MM.1S (cell line): ENCODE measurements at regions not wholly inside any gene's neighbourhood (a gene's known extent, or its start where the extent isn't known, plus 50 kb on each side); places are given as distances from the start of the nearest gene placed in this dataset.

ENCODE experiments used
- DNase-seq: peaks from one replicate; pipeline ENCODE4 v3.0.0-alpha.2; 2015
- H2AFZ ChIP-seq: fragments of 300-600 bp; sonication (generic); 2 replicates; pipeline ENCODE4 v1.6.0; 2016; ENCODE audit warnings: antibody characterized with exemption, low read length
- H3F3A ChIP-seq: fragments of 300-600 bp; sonication (generic); 2 replicates; pipeline ENCODE4 v1.6.1; 2016; ENCODE audit warnings: mild to moderate bottlenecking, antibody characterized with exemption, low read length, moderate library complexity, mixed read lengths; ENCODE audit not compliant: insufficient read depth
- H3K27ac ChIP-seq: fragments of 300-600 bp; sonication (generic); 2 replicates; pipeline ENCODE4 v1.5.1; 2016; ENCODE audit warnings: mild to moderate bottlenecking, low read length
- H3K27me3 ChIP-seq: fragments of 300-600 bp; sonication (generic); replicated peaks from 2 replicates; pipeline ENCODE4 v1.6.0; 2016; ENCODE audit warnings: low read length; ENCODE audit not compliant: insufficient read depth
- H3K36me3 ChIP-seq: fragments of 300-600 bp; sonication (generic); replicated peaks from 2 replicates; pipeline ENCODE4 v1.6.1; 2016; ENCODE audit warnings: mild to moderate bottlenecking, low read length, mixed read lengths; ENCODE audit not compliant: insufficient read depth
- H3K4me1 ChIP-seq: fragments of 300-600 bp; sonication (generic); 2 replicates; pipeline ENCODE4 v1.6.1; 2016; ENCODE audit warnings: low read length, mixed read lengths
- H3K4me2 ChIP-seq: fragments of 300-600 bp; sonication (generic); 2 replicates; pipeline ENCODE4 v1.6.0; 2016; ENCODE audit warnings: low read depth, low read length
- H3K4me3 ChIP-seq: fragments of 300-600 bp; sonication (generic); 2 replicates; pipeline ENCODE4 v1.5.1; 2016; ENCODE audit warnings: low read length, mixed read lengths
- H3K79me2 ChIP-seq: fragments of 300-600 bp; sonication (generic); 2 replicates; pipeline ENCODE4 v1.6.1; 2016; ENCODE audit warnings: mixed run types, low read length, mixed read lengths
- H3K9ac ChIP-seq: fragments of 300-600 bp; sonication (generic); 2 replicates; pipeline ENCODE4 v1.6.1; 2016; ENCODE audit warnings: low read length, mixed read lengths
- H3K9me2 ChIP-seq: fragments of 300-600 bp; sonication (generic); replicated peaks from 2 replicates; pipeline ENCODE4 v1.6.1; 2016; ENCODE audit warnings: mild to moderate bottlenecking, low read length, mixed read lengths; ENCODE audit not compliant: insufficient read depth
- H3K9me3 ChIP-seq: fragments of 300-600 bp; sonication (generic); replicated peaks from 2 replicates; pipeline ENCODE4 v1.6.1; 2016; ENCODE audit warnings: mild to moderate bottlenecking, low read length, mixed read lengths; ENCODE audit not compliant: insufficient read depth
- H4K20me1 ChIP-seq: fragments of 300-600 bp; sonication (generic); 2 replicates; pipeline ENCODE4 v1.6.1; 2016; ENCODE audit warnings: mild to moderate bottlenecking, low read length, moderate library complexity, mixed read lengths; ENCODE audit not compliant: insufficient read depth
- EZH2 ChIP-seq: fragments of 300-600 bp; sonication (generic); optimal IDR thresholded peaks from 2 replicates; pipeline ENCODE3; 2017; ENCODE audit warnings: low read depth, mild to moderate bottlenecking, antibody characterized with exemption, low read length, mixed read lengths
- EZH2phosphoT487 ChIP-seq: fragments of 300-600 bp; sonication (generic); IDR thresholded peaks from 2 replicates; pipeline ENCODE4 v1.6.1; 2018; ENCODE audit warnings: antibody characterized with exemption, low read length
- TF ChIP-seq, protein P1 (sequence below): fragments of 300-600 bp; sonication (generic); IDR thresholded peaks from 2 replicates; pipeline ENCODE4 v1.5.1; 2016; ENCODE audit warnings: antibody characterized with exemption, low read length, mixed read lengths

DNA sequence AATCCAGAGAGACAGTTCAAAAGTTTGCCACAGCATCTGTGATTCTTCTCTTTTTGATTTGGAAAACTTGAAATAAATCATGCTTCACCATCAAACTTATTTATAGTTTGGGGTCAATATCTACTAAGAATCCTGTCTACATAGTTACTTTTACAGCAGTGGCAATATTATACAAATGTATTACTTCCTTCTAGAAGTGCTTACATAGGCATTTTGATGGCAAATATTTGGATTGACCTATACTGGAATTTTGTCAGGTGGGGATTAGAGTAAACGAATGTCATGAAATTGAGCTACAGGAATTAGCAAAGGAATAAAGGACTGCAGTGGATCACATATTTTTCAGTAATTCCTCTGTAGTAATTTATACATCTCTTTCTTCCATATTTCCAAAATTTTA, 1885.5 kb upstream of the ADGRL3 start:
- no peaks in the 10 kb centered on the region for H3K9me2 ChIP-seq
- DNase-seq = no peak
- no peak overlapping the region for H2AFZ ChIP-seq
- no peaks in the 10 kb centered on the region for H3K36me3 ChIP-seq
- H3K4me3 ChIP-seq = no peak overlapping the region
- no peaks in the 10 kb centered on the region for H3K4me1 ChIP-seq
- no peak overlapping the region for H3K4me2 ChIP-seq
- no peaks in the 10 kb centered on the region; the same call in 1 of the 2 replicates for H3K9me3 ChIP-seq
- no peaks in the 10 kb centered on the region for H3K79me2 ChIP-seq
- H3K27ac ChIP-seq = no peak overlapping the region
- H3F3A ChIP-seq = no peaks in the 10 kb centered on the region
- no peaks in the 10 kb centered on the region for H3K27me3 ChIP-seq
- no peak for TF ChIP-seq EZH2
- TF ChIP-seq, protein P1, sequence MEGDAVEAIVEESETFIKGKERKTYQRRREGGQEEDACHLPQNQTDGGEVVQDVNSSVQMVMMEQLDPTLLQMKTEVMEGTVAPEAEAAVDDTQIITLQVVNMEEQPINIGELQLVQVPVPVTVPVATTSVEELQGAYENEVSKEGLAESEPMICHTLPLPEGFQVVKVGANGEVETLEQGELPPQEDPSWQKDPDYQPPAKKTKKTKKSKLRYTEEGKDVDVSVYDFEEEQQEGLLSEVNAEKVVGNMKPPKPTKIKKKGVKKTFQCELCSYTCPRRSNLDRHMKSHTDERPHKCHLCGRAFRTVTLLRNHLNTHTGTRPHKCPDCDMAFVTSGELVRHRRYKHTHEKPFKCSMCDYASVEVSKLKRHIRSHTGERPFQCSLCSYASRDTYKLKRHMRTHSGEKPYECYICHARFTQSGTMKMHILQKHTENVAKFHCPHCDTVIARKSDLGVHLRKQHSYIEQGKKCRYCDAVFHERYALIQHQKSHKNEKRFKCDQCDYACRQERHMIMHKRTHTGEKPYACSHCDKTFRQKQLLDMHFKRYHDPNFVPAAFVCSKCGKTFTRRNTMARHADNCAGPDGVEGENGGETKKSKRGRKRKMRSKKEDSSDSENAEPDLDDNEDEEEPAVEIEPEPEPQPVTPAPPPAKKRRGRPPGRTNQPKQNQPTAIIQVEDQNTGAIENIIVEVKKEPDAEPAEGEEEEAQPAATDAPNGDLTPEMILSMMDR = no peak
- TF ChIP-seq EZH2phosphoT487 = no peak
- H3K9ac ChIP-seq = no peak overlapping the region
- H4K20me1 ChIP-seq = no peaks in the 10 kb centered on the region

DNA sequence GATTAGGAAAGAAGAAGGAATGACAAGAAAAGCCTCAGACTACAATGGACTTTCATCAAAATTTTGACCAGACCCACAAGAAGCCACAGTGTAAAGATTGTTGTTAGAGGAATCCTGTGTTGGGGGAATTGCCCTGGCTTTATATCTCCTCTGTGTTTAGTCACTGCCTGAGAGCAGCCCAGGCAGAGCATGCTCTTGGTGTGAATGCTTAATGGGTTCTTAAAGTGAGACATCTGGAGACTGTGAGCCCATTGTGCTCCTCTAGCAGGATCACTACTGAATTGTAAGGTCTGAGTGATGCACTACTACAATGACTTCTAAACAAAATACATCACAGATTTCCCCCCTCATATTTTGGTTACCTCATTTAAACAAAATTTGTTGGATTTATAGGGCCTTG, 1860.5 kb upstream of the ADGRL3 start:
- Histone ChIP-seq H4K20me1 (no peaks in the 10 kb centered on the region), H3K27me3 (no peaks in the 10 kb centered on the region), H3K9me3 (no peaks in the 10 kb centered on the region), H3K36me3 (no peaks in the 10 kb centered on the region), H2AFZ (no peak overlapping the region), H3K4me2 (no peak overlapping the region), H3K4me3 (no peak overlapping the region), H3K79me2 (no peaks in the 10 kb centered on the region), H3F3A (no peaks in the 10 kb centered on the region), H3K9ac (no peak overlapping the region), H3K27ac (no peak overlapping the region), H3K4me1 (no peaks in the 10 kb centered on the region), H3K9me2 (no peaks in the 10 kb centered on the region)
- TF ChIP-seq EZH2phosphoT487 = no peak
- TF ChIP-seq, protein P1 = no peak
- TF ChIP-seq EZH2 = no peak
- DNase-seq = no peak

DNA sequence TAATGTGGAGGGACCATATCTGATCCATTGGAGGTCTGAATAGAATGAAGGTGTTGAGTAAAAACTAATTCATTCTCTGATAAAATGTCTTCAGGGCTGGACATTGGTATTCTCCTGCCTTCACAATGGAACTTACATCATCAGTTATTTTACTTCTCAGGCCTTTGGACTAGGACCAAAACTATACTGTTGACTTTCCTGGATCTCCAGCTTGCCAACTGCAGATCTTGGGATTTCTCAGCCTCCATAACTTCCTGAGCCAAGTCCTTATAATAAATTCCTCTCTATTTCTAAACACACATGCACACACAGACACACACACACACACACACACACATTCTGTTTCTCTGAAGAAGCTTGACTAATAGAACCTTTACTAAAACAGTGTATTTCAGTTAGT, 1858.6 kb upstream of the ADGRL3 start:
- Histone ChIP-seq H3K27ac (no peak overlapping the region), H3K9me2 (no peaks in the 10 kb centered on the region), H3K9ac (no peak overlapping the region), H3K27me3 (no peaks in the 10 kb centered on the region), H3K4me2 (no peak overlapping the region), H3K79me2 (no peaks in the 10 kb centered on the region), H3K4me1 (no peaks in the 10 kb centered on the region), H3K9me3 (no peaks in the 10 kb centered on the region), H4K20me1 (no peaks in the 10 kb centered on the region), H3K36me3 (no peaks in the 10 kb centered on the region), H3F3A (no peaks in the 10 kb centered on the region), H3K4me3 (no peak overlapping the region), H2AFZ (no peak overlapping the region)
- DNase-seq = no peak
- TF ChIP-seq EZH2phosphoT487 = no peak
- TF ChIP-seq EZH2 = no peak
- TF ChIP-seq, protein P1 = no peak

DNA sequence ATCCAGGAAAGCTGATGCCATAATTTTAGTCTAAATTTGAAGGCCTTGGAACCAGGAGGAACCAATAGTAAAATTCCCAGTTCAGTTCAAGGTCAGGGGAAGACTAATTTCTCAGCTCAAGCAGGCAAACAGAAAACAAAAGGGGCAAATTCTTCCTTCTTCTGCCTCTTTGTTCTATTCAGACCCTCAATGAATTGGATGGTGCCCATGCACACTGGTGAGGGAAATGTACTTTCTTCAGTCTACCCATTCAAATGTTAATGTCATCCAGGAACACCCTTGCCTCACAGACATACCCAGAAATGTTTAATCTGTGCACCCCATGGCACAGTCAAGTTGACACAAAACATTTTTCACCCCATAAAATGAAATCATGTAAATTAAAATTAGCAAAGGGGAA, 1851.2 kb upstream of the ADGRL3 start:
- Histone ChIP-seq H3K36me3 (no peaks in the 10 kb centered on the region), H3K27ac (no peak overlapping the region), H3K9ac (no peak overlapping the region), H3K4me2 (no peak overlapping the region), H3K9me2 (no peaks in the 10 kb centered on the region), H3K9me3 (no peaks in the 10 kb centered on the region), H3K79me2 (no peaks in the 10 kb centered on the region), H3K4me1 (no peaks in the 10 kb centered on the region), H2AFZ (no peak overlapping the region), H3F3A (no peaks in the 10 kb centered on the region), H4K20me1 (no peaks in the 10 kb centered on the region), H3K27me3 (no peaks in the 10 kb centered on the region), H3K4me3 (no peak overlapping the region)
- TF ChIP-seq, protein P1 = no peak
- no peak for TF ChIP-seq EZH2
- no peak for TF ChIP-seq EZH2phosphoT487
- DNase-seq = no peak
